Right renal pelvis (tissue), 4 donors: ENCODE measurements at regions not wholly inside any gene's neighbourhood (a gene's known extent, or its start where the extent isn't known, plus 50 kb on each side); places are given as distances from the start of the nearest gene placed in this dataset.

Experiments used
- DNase-seq, 4 donors: peaks; one replicate each; pipeline ENCODE4 v3.0.0-alpha.2; 2013; ENCODE audit warnings: low read depth in 4 of 4, low spot score in 3 of 4, missing footprints in 1 of 4

DNA sequence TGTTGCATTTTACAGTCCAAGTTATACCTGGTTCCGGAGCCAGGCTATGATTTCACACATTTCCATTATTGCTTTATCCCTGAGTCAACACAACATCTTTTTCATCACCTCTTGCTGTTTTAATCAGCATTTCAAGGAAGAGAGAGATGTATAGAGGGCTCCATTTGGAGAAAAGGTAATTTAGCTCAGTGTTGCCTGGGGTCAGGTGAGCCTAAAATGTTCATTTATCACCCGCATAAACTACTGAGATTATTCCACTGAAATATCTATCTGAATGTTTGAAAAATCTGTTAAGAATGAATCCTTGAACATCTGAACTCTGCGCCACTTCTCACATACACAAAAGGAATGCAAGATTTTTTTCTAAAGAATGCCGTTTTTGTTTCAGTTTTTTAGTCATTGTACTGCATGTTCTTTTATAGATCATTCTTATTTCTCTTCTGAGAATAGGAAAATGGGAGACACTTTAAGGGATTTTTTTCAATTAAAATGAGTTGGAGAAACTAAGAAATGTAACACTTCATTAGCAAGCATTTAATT lies 51.5 kb upstream of the AGTR1 start:
- no peak for DNase-seq
